Small intestine (tissue), 7 donors: ENCODE measurements at regions not wholly inside any gene's neighbourhood (a gene's known extent, or its start where the extent isn't known, plus 50 kb on each side); places are given as distances from the start of the nearest gene placed in this dataset.

Experiments used
- DNase-seq, 2 donors: peaks; one replicate each; pipeline versions ENCODE4 v3.0.0 to v3.0.0-alpha.2; 2013
- FAIRE-seq: peaks from 2 replicates; lab custom pipeline; 2012; peaks lifted over from hg19 to GRCh38; lab: Jason Lieb, UNC
- H3K27ac ChIP-seq, 3 donors: one replicate each; pipeline ENCODE4 v1.5.1; 2013; ENCODE audit warnings: low read length in 2 of 3, mild to moderate bottlenecking in 2 of 3, control low read depth in 1 of 3, inconsistent platforms in 1 of 3, low read depth in 1 of 3, moderate library complexity in 1 of 3
- H3K27me3 ChIP-seq, 3 donors: one replicate each; pipeline ENCODE4 v1.6.1; 2013; ENCODE audit warnings: low read length in 3 of 3, inconsistent platforms in 1 of 3; ENCODE audit not compliant: control insufficient read depth in 3 of 3, insufficient read depth in 3 of 3
- H3K36me3 ChIP-seq, 3 donors: one replicate each; pipeline ENCODE4 v1.6.1; 2013; ENCODE audit warnings: low read length in 3 of 3, inconsistent platforms in 1 of 3, low read depth in 1 of 3, mild to moderate bottlenecking in 1 of 3, moderate library complexity in 1 of 3; ENCODE audit not compliant: control insufficient read depth in 3 of 3, insufficient read depth in 2 of 3
- H3K4me1 ChIP-seq, 3 donors: one replicate each; pipeline ENCODE4 v1.6.1; 2013; ENCODE audit warnings: low read length in 2 of 3, inconsistent platforms in 1 of 3, low read depth in 1 of 3, mild to moderate bottlenecking in 1 of 3, moderate library complexity in 1 of 3; ENCODE audit not compliant: control insufficient read depth in 3 of 3, insufficient read depth in 2 of 3
- H3K4me3 ChIP-seq, 3 donors: one replicate each; pipeline ENCODE4 v1.5.1; 2013; ENCODE audit warnings: low read length in 3 of 3, control low read depth in 1 of 3, inconsistent platforms in 1 of 3, low read depth in 1 of 3, mild to moderate bottlenecking in 1 of 3, moderate library complexity in 1 of 3
- H3K9me3 ChIP-seq, 2 donors: one replicate each; pipeline ENCODE4 v1.6.1; 2013; ENCODE audit warnings: low read depth in 1 of 2, low read length in 1 of 2; ENCODE audit not compliant: control insufficient read depth in 2 of 2, insufficient read depth in 1 of 2
- WGBS, 3 donors: extraction: QIAGEN DNeasy Blood & Tissue Kit; methylation state at CpG; one replicate each; pipeline ENCODE4 v1.1.7; 2013; 5-methylcytosine and 5-hydroxymethylcytosine counted together
- donor health status: healthy with polysubstance abuse.
- donor health status: control.
- donor health status: control.
- donor health status: Bipolar disorder and iron deficiency.
- donor health status: healthy.

DNA sequence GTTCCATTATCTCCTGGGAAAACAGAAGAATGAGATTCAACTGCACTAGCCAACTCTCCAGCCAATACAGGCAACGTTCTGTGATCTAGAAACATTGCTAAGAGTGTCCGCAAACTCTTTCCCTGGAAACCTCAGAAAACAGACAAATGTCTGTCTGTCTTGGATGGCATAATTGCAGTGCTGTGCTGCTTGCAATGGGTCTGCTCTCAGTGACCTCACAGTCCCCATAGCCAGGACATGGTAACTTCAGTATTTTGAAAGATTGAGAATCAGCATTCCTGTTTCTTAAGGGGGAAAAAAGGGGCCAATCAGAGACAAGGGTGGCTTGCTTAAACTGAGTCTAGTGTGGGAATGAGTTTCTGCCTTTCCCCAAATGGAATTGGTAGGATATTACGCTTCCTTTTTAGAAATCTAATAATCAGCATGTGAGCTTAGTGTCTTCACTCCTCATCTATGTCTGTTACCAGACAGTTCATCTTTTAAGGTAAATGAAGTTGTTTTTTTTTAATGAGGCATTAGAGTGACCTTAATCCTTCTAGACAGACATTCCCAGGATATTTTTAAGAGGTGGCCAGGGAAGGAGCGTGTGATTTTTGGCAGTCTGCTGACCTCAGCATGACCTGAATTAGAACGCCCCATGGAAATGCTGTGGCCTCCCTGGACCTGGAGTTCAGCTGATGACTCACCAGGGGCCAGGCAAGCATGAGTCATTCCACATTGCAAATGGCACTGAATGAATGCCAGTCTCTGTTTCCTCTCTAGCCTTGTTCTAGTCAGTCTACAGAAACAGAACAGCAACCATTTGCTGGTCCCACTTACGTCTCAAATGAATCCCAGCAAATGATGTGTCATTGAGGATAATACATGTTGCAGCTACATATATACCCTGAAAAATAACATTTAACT lies 210.2 kb upstream of the ACTBL2 start:
- peak overlapping the region in 1 of 3 donors; percentile 14 for H3K27ac ChIP-seq
- WGBS, 3 donors: 50 to 57% (median 56%) methylated on average over 6 of the region's 6 CpGs
- H3K27me3 ChIP-seq: no peaks in the 10 kb centered on the region
- H3K9me3 ChIP-seq: no peaks in the 10 kb centered on the region
- peak; percentile 78 to 82 for DNase-seq
- H3K4me3 ChIP-seq: no peak overlapping the region
- H3K4me1 ChIP-seq: peaks cover 0 to 43% (median 0%) of the 10 kb centered on the region in 3 donors
- H3K36me3 ChIP-seq: no peaks in the 10 kb centered on the region
- FAIRE-seq: no peak

DNA sequence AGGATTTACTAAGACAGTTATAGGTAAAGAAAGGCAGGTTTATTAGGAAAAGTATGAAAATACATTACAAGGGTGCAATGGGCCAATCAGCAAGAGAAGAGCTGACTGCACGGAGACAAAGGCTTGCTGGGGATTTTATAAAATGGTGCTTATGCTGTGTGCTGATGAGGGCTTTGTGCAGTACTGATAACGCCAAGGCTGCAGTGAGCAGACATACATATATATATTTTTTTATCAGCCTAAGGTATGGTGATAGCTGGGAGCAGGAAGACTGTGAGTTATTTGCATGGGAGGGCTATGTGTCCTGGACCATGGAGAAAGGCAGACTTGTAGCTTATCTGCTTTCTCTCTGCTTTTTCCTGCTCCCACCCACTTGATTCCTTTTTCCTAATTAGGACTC lies 208.1 kb upstream of the ACTBL2 start:
- Histone ChIP-seq H3K4me3 (no peak overlapping the region), H3K36me3 (no peaks in the 10 kb centered on the region), H3K27ac (no peak overlapping the region), H3K9me3 (no peaks in the 10 kb centered on the region), H3K27me3 (no peaks in the 10 kb centered on the region), H3K4me1 (peaks cover 0 to 33% (median 0%) of the 10 kb centered on the region in 3 donors)
- no peak for DNase-seq
- no peak for FAIRE-seq
- 92 to 94% (median 93%) methylated on average over 2 of the region's 2 CpGs for WGBS, 3 donors

DNA sequence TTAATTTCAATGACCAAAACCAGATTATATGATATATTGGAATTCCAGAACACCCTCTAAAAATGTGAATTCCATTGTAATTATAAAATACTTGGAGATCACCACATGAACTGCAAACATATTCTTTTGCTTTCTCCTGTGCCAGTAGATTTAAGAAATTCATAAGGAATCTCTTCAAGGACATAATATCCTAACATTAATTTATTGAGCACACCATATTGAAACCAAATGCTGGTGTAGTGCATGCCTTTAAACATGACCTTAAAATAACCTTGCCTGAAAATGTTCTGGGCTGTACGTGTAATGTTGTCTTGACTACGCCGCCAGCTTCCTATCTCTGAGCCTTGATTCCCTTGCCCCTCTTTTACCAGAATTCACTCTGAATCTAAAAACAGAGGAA lies 205.0 kb upstream of the ACTBL2 start:
- no peaks in the 10 kb centered on the region for H3K36me3 ChIP-seq
- H3K27me3 ChIP-seq: no peaks in the 10 kb centered on the region
- peaks cover 0 to 13% (median 0%) of the 10 kb centered on the region in 3 donors for H3K4me1 ChIP-seq
- no peaks in the 10 kb centered on the region for H3K9me3 ChIP-seq
- DNase-seq: no peak
- no peak overlapping the region for H3K27ac ChIP-seq
- no peak overlapping the region for H3K4me3 ChIP-seq
- WGBS, 3 donors: 93 to 96% (median 95%) methylated on average over 3 of the region's 3 CpGs
- no peak for FAIRE-seq

DNA sequence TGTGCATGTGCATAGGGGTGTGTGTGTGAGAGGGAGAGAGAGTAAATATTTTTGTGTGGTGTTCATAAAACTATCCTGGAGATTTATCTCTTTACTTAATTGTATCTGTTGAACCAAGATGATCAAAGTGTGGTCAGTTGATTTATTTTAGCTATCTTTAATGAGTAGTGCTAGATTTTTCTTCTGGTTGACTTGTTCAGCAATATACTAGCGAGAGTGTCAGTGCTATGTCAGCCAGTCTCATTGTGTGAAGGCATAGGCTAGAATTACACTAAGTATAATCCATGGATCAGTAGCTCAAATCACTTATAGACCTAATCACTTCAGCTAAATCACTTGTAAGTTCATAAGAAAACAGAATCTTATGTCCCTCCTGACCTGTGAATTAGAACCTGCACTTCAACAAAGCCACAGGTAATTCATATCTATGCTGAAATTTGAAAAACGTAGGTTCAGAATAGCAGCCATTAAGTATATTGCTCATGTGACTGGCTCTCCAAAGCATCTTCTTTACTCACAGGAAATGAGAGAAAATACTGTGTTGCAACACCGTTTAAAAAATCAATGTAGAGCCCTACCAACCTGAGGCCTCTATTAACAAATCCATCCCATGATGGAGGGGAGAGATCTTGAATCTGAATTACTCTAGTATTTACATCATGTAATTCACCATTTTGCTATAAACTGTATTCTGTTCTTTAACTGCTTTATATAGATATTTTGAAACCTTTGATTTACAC lies 203.1 kb upstream of the ACTBL2 start:
- peak in 1 of 2 donors; percentile 24 for DNase-seq
- no peaks in the 10 kb centered on the region for H3K27me3 ChIP-seq
- FAIRE-seq: no peak
- no peaks in the 10 kb centered on the region for H3K9me3 ChIP-seq
- peaks cover 0 to 5% (median 0%) of the 10 kb centered on the region in 3 donors for H3K4me1 ChIP-seq
- 71 to 81% (median 76%) methylated on average over 3 of the region's 3 CpGs for WGBS, 3 donors
- no peak overlapping the region for H3K4me3 ChIP-seq
- H3K36me3 ChIP-seq: no peaks in the 10 kb centered on the region
- no peak overlapping the region for H3K27ac ChIP-seq

DNA sequence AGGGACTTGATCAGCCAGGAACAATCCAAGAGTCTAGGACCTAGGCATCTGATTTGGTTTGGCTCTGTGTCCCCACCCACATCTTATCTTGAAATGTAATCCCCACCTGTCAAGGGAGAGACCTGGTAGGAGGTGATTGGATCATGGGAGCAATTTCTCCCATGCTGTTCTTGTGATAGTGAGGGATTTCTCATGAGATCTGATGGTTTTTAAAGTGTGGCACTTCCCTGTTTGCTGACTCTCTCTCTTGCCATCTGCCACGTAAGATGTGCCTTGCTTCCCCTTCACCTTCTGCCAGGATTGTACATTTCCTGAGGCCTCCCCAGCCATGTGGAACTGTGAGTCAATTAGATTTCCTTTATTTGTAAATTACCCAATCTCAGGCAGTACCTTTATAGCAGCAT lies 201.7 kb upstream of the ACTBL2 start:
- Histone ChIP-seq H3K4me3 (no peak overlapping the region), H3K9me3 (no peaks in the 10 kb centered on the region), H3K27ac (no peak overlapping the region), H3K4me1 (peaks cover 0 to 2% (median 0%) of the 10 kb centered on the region in 3 donors), H3K36me3 (no peaks in the 10 kb centered on the region), H3K27me3 (no peaks in the 10 kb centered on the region)
- FAIRE-seq (no peak), DNase-seq (no peak)
- WGBS, 3 donors: 44 to 62% (median 45%) methylated on average over 1 of the region's 1 CpG

DNA sequence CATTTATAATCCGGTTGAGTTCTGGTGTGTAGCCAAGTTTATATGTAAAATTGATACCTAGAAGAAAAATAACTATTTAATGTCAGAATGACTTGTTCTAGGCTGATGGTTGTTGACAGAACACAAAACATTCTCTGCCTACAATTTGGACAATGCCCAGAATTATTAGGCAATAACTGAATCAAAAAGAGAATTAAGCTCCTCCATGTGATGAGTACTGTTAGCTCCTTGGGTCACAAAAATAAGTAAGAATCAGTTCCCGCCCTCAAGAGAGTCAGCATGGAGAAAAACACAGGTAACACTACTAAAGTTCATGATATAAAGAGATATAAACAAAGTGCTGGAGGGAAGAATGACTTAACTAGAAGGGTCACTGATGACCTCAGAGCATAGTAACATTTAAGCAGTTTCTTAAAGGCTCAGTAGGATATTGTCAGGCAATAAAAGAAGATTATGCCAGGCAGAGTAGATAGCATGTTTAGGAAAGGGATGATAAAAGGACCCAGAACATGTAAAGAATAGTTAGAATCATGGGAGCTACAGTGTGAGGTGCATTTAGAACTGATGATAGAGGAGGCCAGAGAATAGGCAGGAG lies 200.5 kb upstream of the ACTBL2 start:
- Histone ChIP-seq H3K27me3 (no peaks in the 10 kb centered on the region), H3K36me3 (no peaks in the 10 kb centered on the region), H3K4me1 (peaks cover 0 to 2% (median 0%) of the 10 kb centered on the region in 3 donors), H3K4me3 (no peak overlapping the region), H3K27ac (no peak overlapping the region), H3K9me3 (no peaks in the 10 kb centered on the region)
- 70 to 78% (median 72%) methylated on average over 2 of the region's 2 CpGs for WGBS, 3 donors
- DNase-seq: no peak
- no peak for FAIRE-seq

DNA sequence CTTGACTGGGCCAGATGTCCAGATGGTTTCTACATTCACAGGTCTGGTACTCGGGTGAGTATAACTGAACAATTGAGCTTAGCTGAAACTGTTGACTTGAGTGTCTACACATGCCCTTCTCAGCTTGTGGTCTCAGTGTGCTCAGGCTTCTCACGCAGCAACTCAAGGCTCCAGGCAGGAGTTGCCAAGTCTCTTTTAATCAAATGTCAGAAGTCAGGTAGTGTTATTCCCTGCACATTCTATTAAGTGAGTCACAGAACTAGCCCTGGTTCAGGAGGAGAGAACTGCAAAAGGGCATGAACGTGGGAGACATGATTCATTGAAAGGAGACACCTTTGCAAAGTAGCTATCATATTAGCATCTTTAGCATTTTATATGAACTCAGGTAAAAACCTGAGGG lies 199.3 kb upstream of the ACTBL2 start:
- Histone ChIP-seq H3K36me3 (no peaks in the 10 kb centered on the region), H3K4me3 (no peak overlapping the region), H3K9me3 (no peaks in the 10 kb centered on the region), H3K27me3 (no peaks in the 10 kb centered on the region), H3K27ac (no peak overlapping the region), H3K4me1 (peaks cover 0 to 2% (median 0%) of the 10 kb centered on the region in 3 donors)
- FAIRE-seq (no peak), DNase-seq (no peak)
- WGBS, 3 donors: 82 to 91% (median 83%) methylated on average over 3 of the region's 3 CpGs

DNA sequence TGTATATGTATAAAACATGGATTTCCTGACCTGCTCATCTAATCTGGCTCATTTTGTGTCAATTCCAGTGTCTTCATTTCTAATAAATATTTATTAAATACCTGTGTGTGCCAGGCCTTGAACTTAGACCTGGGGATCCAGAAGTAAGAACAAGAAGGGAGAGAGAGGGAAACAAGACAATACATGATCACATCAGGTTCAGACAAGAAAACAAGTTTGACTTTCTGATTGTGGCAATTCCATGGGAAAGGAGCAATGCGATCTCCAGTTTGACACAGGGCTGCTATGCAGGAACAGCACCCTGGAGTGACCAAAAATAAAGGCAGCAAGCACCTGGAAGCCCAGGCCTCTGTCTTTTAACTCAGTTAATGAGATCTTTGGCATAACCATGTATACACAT lies 198.1 kb upstream of the ACTBL2 start:
- DNase-seq: no peak
- peaks cover 0 to 12% (median 0%) of the 10 kb centered on the region in 3 donors for H3K4me1 ChIP-seq
- no peaks in the 10 kb centered on the region for H3K9me3 ChIP-seq
- no peak overlapping the region for H3K4me3 ChIP-seq
- no peak overlapping the region for H3K27ac ChIP-seq
- WGBS, 3 donors: 78 to 90% (median 84%) methylated on average over 1 of the region's 1 CpG
- H3K36me3 ChIP-seq: no peaks in the 10 kb centered on the region
- FAIRE-seq: no peak
- H3K27me3 ChIP-seq: no peaks in the 10 kb centered on the region
